PC-3 (cell line): ENCODE measurements at regions not wholly inside any gene's neighbourhood (a gene's known extent, or its start where the extent isn't known, plus 50 kb on each side); places are given as distances from the start of the nearest gene placed in this dataset.

Source experiments
- ATAC-seq: fragments of 200-7000 bp; cut with Tn5 transposase; 2 replicates; pipeline ENCODE4 v1.9.1; 2020; ENCODE audit warnings: mild to moderate bottlenecking, moderate library complexity
- BruUV-seq: library from RNA; stranded (reverse); fragments of 400-500 nt; replicated peaks from 2 replicates; lab custom pipeline; 2021; lab: Mats Ljungman, UMichigan
- CTCF ChIA-PET: fragments of 300-600 bp; sonication (Branson Sonifier 250); formaldehyde crosslinking; loops from one replicate; lab custom pipeline; 2022; ENCODE audit warnings: antibody characterized with exemption; lab: Charles Lee
- POLR2A ChIA-PET: fragments of 300-600 bp; sonication (Branson Sonifier 250); formaldehyde crosslinking; loops from one replicate; lab custom pipeline; 2022; ENCODE audit warnings: antibody characterized with exemption; ENCODE audit not compliant: unreplicated experiment; lab: Charles Lee
- DNase-seq: peaks from one replicate; pipeline ENCODE4 v3.0.0-alpha.2; 2015
- H2AFZ ChIP-seq: fragments of 300-600 bp; sonication (generic); 2 replicates; pipeline ENCODE4 v1.6.0; 2016; ENCODE audit warnings: antibody characterized with exemption, low read length
- H3F3A ChIP-seq: fragments of 300-600 bp; sonication (generic); one replicate; pipeline ENCODE4 v1.6.0; 2017; ENCODE audit warnings: antibody characterized with exemption, low read length, control low read depth, mild to moderate bottlenecking; ENCODE audit not compliant: unreplicated experiment
- H3K27ac ChIP-seq: fragments of 300-600 bp; sonication (generic); 2 replicates; pipeline ENCODE4 v1.5.1; 2016; ENCODE audit warnings: mild to moderate bottlenecking, low read length
- H3K27me3 ChIP-seq: fragments of 300-600 bp; sonication (generic); 2 replicates; pipeline ENCODE4 v1.6.1; 2016; ENCODE audit warnings: low read length, mixed read lengths
- H3K36me3 ChIP-seq: fragments of 300-600 bp; sonication (generic); 2 replicates; pipeline ENCODE4 v1.6.1; 2016; ENCODE audit warnings: low read depth, mixed run types, low read length, mixed read lengths
- H3K4me1 ChIP-seq: fragments of 300-600 bp; sonication (generic); 2 replicates; pipeline ENCODE4 v1.5.1; 2016; ENCODE audit warnings: low read length; ENCODE audit not compliant: insufficient read depth
- H3K4me2 ChIP-seq: fragments of 300-600 bp; sonication (generic); 2 replicates; pipeline ENCODE4 v1.6.0; 2016; ENCODE audit warnings: low read length
- H3K4me3 ChIP-seq: fragments of 300-600 bp; sonication (generic); 2 replicates; pipeline ENCODE4 v1.5.1; 2016; ENCODE audit warnings: mild to moderate bottlenecking, low read length, mixed read lengths
- H3K79me2 ChIP-seq: fragments of 300-600 bp; sonication (generic); 2 replicates; pipeline ENCODE4 v1.6.1; 2017; ENCODE audit warnings: low read length, mixed read lengths
- H3K9ac ChIP-seq: fragments of 300-600 bp; sonication (generic); 2 replicates; pipeline ENCODE4 v1.6.0; 2016; ENCODE audit warnings: mild to moderate bottlenecking, low read length
- H3K9me2 ChIP-seq: fragments of 300-600 bp; sonication (generic); replicated peaks from 2 replicates; pipeline ENCODE4 v1.6.1; 2016; ENCODE audit warnings: mixed run types, low read length, mixed read lengths
- H3K9me3 ChIP-seq: fragments of 300-600 bp; sonication (generic); 2 replicates; pipeline ENCODE4 v1.6.1; 2016; ENCODE audit warnings: low read length, mixed read lengths
- H4K20me1 ChIP-seq: fragments of 300-600 bp; sonication (generic); 2 replicates; pipeline ENCODE4 v1.6.1; 2016; ENCODE audit warnings: low read length, mixed read lengths
- EZH2 ChIP-seq: fragments of 300-600 bp; sonication (generic); IDR thresholded peaks from one replicate; pipeline ENCODE4 v1.6.1; 2017; ENCODE audit warnings: antibody characterized with exemption, mild to moderate bottlenecking, low read length; ENCODE audit not compliant: unreplicated experiment
- EZH2phosphoT487 ChIP-seq: fragments of 300-600 bp; sonication (generic); IDR thresholded peaks from 2 replicates; pipeline ENCODE4 v1.6.1; 2018; ENCODE audit warnings: mild to moderate bottlenecking, antibody characterized with exemption, low read length, borderline replicate concordance
- intact Hi-C: fragments of 100-400 bp; cut with micrococcal nuclease; formaldehyde crosslinking; loops from 2 replicates; pipeline ENCODE4 v1.9.0; 2023
- TF ChIP-seq, protein P1 (sequence below): fragments of 300-600 bp; sonication (generic); conservative IDR thresholded peaks from 2 replicates; pipeline ENCODE4 v1.5.1; 2017; ENCODE audit warnings: antibody characterized with exemption, low read depth, mild to moderate bottlenecking, low read length

DNA sequence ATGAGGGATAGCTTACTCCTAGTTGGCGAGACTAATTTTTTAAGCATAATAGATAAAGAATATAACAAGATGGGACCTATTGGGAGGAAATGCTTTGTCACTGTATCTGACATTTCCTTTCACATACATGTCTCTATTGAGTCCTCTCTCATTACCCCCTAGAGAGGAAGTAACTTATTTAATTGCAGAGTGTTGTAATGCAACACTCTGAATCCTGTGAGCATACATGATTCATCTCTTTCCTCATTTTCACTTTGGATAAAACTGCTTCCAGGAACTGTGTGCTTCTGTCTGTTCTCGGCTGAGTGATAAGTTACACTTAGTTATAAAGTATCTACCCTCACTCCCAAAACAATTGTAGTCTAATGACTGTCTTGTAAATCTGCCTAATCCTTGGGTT, 266.1 kb upstream of the ANXA10 start:
- Histone ChIP-seq H3F3A (no peaks in the 10 kb centered on the region), H2AFZ (no peak overlapping the region), H3K79me2 (no peaks in the 10 kb centered on the region), H3K27ac (no peak overlapping the region), H3K4me3 (no peak overlapping the region), H3K4me1 (peaks cover 4% of the 10 kb centered on the region; the same call in 1 of the 2 replicates), H3K36me3 (no peaks in the 10 kb centered on the region), H3K4me2 (no peak overlapping the region), H3K9ac (no peak overlapping the region), H4K20me1 (no peaks in the 10 kb centered on the region), H3K27me3 (no peaks in the 10 kb centered on the region), H3K9me2 (no peaks in the 10 kb centered on the region), H3K9me3 (no peaks in the 10 kb centered on the region)
- no TSS peak for BruUV-seq
- intact Hi-C loops: no loop called here
- ChIA-PET CTCF (no interaction called here), POLR2A (no interaction called here)
- ATAC-seq (no peak), DNase-seq (peak; percentile 2)
- TF ChIP-seq EZH2phosphoT487: no peak
- TF ChIP-seq, protein P1, sequence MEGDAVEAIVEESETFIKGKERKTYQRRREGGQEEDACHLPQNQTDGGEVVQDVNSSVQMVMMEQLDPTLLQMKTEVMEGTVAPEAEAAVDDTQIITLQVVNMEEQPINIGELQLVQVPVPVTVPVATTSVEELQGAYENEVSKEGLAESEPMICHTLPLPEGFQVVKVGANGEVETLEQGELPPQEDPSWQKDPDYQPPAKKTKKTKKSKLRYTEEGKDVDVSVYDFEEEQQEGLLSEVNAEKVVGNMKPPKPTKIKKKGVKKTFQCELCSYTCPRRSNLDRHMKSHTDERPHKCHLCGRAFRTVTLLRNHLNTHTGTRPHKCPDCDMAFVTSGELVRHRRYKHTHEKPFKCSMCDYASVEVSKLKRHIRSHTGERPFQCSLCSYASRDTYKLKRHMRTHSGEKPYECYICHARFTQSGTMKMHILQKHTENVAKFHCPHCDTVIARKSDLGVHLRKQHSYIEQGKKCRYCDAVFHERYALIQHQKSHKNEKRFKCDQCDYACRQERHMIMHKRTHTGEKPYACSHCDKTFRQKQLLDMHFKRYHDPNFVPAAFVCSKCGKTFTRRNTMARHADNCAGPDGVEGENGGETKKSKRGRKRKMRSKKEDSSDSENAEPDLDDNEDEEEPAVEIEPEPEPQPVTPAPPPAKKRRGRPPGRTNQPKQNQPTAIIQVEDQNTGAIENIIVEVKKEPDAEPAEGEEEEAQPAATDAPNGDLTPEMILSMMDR: no peak
- TF ChIP-seq EZH2: no peak

DNA sequence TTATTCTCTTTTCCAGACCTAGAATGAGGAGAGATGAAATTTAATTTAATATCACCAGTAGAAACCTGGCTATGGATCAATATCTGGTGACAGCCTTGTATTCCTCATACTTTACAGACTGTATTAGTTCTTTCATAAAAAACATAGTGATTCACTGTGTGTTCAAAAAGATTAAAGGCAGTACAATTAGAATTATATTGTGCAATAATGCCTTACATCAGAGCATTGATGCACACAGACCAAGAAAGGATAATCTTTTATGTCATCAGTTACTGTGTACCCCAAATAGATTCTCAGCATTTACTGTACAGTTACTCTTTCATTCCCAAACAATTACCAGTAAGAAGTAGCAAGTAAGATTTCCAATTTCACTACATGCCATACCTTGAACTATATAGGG, 260.5 kb upstream of the ANXA10 start:
- Histone ChIP-seq H3K9ac (no peak overlapping the region), H3K4me1 (no peaks in the 10 kb centered on the region), H3K79me2 (no peaks in the 10 kb centered on the region), H3K4me2 (no peak overlapping the region), H3K27ac (no peak overlapping the region), H3K9me3 (no peaks in the 10 kb centered on the region), H3F3A (no peaks in the 10 kb centered on the region), H2AFZ (no peak overlapping the region), H3K27me3 (no peaks in the 10 kb centered on the region), H3K36me3 (no peaks in the 10 kb centered on the region), H4K20me1 (no peaks in the 10 kb centered on the region), H3K9me2 (no peaks in the 10 kb centered on the region), H3K4me3 (no peak overlapping the region)
- BruUV-seq: no TSS peak
- intact Hi-C loops: no loop called here
- DNase-seq (no peak), ATAC-seq (no peak)
- TF ChIP-seq, protein P1: no peak
- TF ChIP-seq EZH2: no peak
- TF ChIP-seq EZH2phosphoT487: no peak
- ChIA-PET POLR2A (no interaction called here), CTCF (no interaction called here)

DNA sequence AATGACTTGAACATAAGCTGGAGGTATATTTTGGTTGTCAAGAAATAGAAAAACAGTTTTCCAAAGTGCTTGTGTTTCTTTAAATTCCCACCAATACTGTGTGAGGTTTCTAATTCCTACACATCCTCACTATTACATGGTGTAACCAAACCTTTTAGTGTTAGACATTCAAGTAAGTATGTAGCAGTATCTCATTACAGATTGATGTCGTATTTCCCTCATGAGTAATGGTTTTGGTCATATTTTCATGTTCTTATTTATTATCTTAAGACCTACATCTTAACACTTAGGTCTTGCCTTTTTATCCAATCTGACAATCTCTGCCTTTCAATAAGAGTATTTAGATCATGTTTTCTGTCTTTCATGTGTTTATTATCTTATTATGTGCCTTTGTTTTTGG, 253.7 kb upstream of the ANXA10 start:
- H3K4me3 ChIP-seq: no peak overlapping the region
- H3K79me2 ChIP-seq: no peaks in the 10 kb centered on the region
- CTCF ChIA-PET: no interaction called here
- intact Hi-C loops: no loop called here
- POLR2A ChIA-PET: no interaction called here
- no peak overlapping the region for H3K4me2 ChIP-seq
- no peaks in the 10 kb centered on the region for H3K9me3 ChIP-seq
- no peaks in the 10 kb centered on the region for H3K36me3 ChIP-seq
- TF ChIP-seq EZH2phosphoT487: no peak
- no peak for TF ChIP-seq EZH2
- TF ChIP-seq, protein P1: no peak
- no peak overlapping the region for H3K27ac ChIP-seq
- DNase-seq (no peak), ATAC-seq (no peak)
- no peak overlapping the region for H2AFZ ChIP-seq
- BruUV-seq: no TSS peak
- H4K20me1 ChIP-seq: no peaks in the 10 kb centered on the region
- no peaks in the 10 kb centered on the region for H3F3A ChIP-seq
- H3K4me1 ChIP-seq: no peaks in the 10 kb centered on the region
- H3K27me3 ChIP-seq: no peaks in the 10 kb centered on the region
- H3K9ac ChIP-seq: no peak overlapping the region
- no peaks in the 10 kb centered on the region for H3K9me2 ChIP-seq
